Endothelial cell of umbilical vein (primary cell): ENCODE measurements at regions not wholly inside any gene's neighbourhood (a gene's known extent, or its start where the extent isn't known, plus 50 kb on each side); places are given as distances from the start of the nearest gene placed in this dataset.

Source experiments
- BruUV-seq: library from RNA; stranded (reverse); fragments of 400-500 nt; replicated peaks from 2 replicates; lab custom pipeline; 2021; lab: Mats Ljungman, UMichigan
- CTCF ChIA-PET: fragments of 300-600, 350-600 bp; sonication (Branson Sonifier 250); formaldehyde crosslinking; loops from one replicate; lab custom pipeline; 2021; ENCODE audit warnings: antibody characterized with exemption, inconsistent platforms; lab: Charles Lee
- POLR2A ChIA-PET: fragments of 300-600, 350-600 bp; sonication (Branson Sonifier 250); formaldehyde crosslinking; loops from one replicate; lab custom pipeline; 2021; ENCODE audit warnings: antibody characterized with exemption, inconsistent platforms; lab: Charles Lee
- DNase-seq: peaks from one replicate; pipeline ENCODE4 v3.0.0-alpha.2; 2011; ENCODE audit warnings: low read depth, low spot score
- FAIRE-seq: peaks from 2 replicates; lab custom pipeline; 2011; peaks lifted over from hg19 to GRCh38; lab: Jason Lieb, UNC
- H2AFZ ChIP-seq: 2 replicates; pipeline ENCODE4 v1.6.0; 2012; ENCODE audit warnings: low read depth, low read length, control low read depth, inconsistent platforms
- H3K27ac ChIP-seq: 2 replicates; pipeline ENCODE4 v1.5.1; 2011; ENCODE audit warnings: low read depth, mild to moderate bottlenecking, control low read depth, low read length, moderate library complexity; ENCODE audit not compliant: insufficient read depth
- H3K27me3 ChIP-seq, 2 experiments: 2 replicates each; pipeline versions ENCODE4 v1.6.0 to v1.6.1; 2011; ENCODE audit warnings: low read length in 2 of 2, mixed read lengths in 1 of 2; ENCODE audit not compliant: control insufficient read depth in 2 of 2, insufficient read depth in 2 of 2
- H3K36me3 ChIP-seq, 2 experiments: 2 replicates in 1 of 2; 3 replicates in 1 of 2; pipeline ENCODE4 v1.5.1; 2011; ENCODE audit warnings: low read length in 2 of 2, mild to moderate bottlenecking in 1 of 2, moderate library complexity in 1 of 2; ENCODE audit not compliant: control insufficient read depth in 2 of 2, insufficient read depth in 2 of 2; ENCODE audit errors: extremely low read depth in 1 of 2
- H3K4me1 ChIP-seq: 3 replicates; pipeline ENCODE4 v1.5.1; 2011; ENCODE audit warnings: mild to moderate bottlenecking, low read length; ENCODE audit not compliant: control insufficient read depth, insufficient read depth; ENCODE audit errors: extremely low read depth
- H3K4me2 ChIP-seq: 2 replicates; pipeline ENCODE4 v1.6.1; 2011; ENCODE audit warnings: low read length, control low read depth, mixed read lengths; ENCODE audit not compliant: insufficient read depth
- H3K4me3 ChIP-seq, 3 experiments: fragments of 200-600 bp in 1 of 3; sonication (generic), shearing (Covaris generic) in 1 of 3; replicated peaks in 1 of 3; 2 replicates each; pipeline ENCODE4 v1.5.1; 2011 to 2016; ENCODE audit warnings: control low read depth in 3 of 3, low read length in 3 of 3, mild to moderate bottlenecking in 2 of 3, inconsistent platforms in 1 of 3, low read depth in 1 of 3, moderate library complexity in 1 of 3; ENCODE audit not compliant: insufficient read depth in 1 of 3
- H3K79me2 ChIP-seq: 2 replicates; pipeline ENCODE4 v1.6.0; 2012; ENCODE audit warnings: low read length, inconsistent platforms; ENCODE audit not compliant: control insufficient read depth, insufficient read depth
- H3K9ac ChIP-seq: replicated peaks from 2 replicates; pipeline ENCODE3; 2011; ENCODE audit warnings: low read length, control low read depth; ENCODE audit not compliant: insufficient read depth; ENCODE audit errors: extremely low read depth
- H3K9me1 ChIP-seq: replicated peaks from 3 replicates; pipeline ENCODE4 v1.6.0; 2011; ENCODE audit warnings: mild to moderate bottlenecking, low read length; ENCODE audit not compliant: control insufficient read depth, insufficient read depth; ENCODE audit errors: extremely low read depth
- H3K9me3 ChIP-seq: replicated peaks from 2 replicates; pipeline ENCODE4 v1.5.1; 2012; ENCODE audit warnings: low read length, inconsistent platforms; ENCODE audit not compliant: control insufficient read depth, insufficient read depth
- H4K20me1 ChIP-seq: replicated peaks from 2 replicates; pipeline ENCODE3; 2011; ENCODE audit warnings: mild to moderate bottlenecking, low read length; ENCODE audit not compliant: control insufficient read depth, insufficient read depth; ENCODE audit errors: extremely low read depth
- EZH2 ChIP-seq: IDR thresholded peaks from 2 replicates; pipeline ENCODE4 v1.6.1; 2012; ENCODE audit warnings: borderline replicate concordance, low read depth, mild to moderate bottlenecking, moderate library complexity, low read length, inconsistent platforms; ENCODE audit not compliant: severe bottlenecking
- FOS ChIP-seq: IDR thresholded peaks from 2 replicates; pipeline ENCODE4 v1.6.1; 2011; ENCODE audit warnings: mild to moderate bottlenecking, low read length, moderate library complexity, borderline replicate concordance; ENCODE audit not compliant: insufficient read depth
- GATA2 ChIP-seq: IDR thresholded peaks from 2 replicates; pipeline ENCODE4 v1.7.0; 2011; ENCODE audit warnings: low read depth, mild to moderate bottlenecking, moderate library complexity, mixed read lengths, low read length; ENCODE audit not compliant: insufficient read length, insufficient read depth
- JUN ChIP-seq: IDR thresholded peaks from 2 replicates; pipeline ENCODE4 v1.6.1; 2011; ENCODE audit warnings: borderline replicate concordance, low read depth; ENCODE audit not compliant: insufficient read length, insufficient read depth
- MYC ChIP-seq: IDR thresholded peaks from one replicate; pipeline ENCODE4 v1.6.1; 2011; ENCODE audit warnings: mild to moderate bottlenecking, low read depth, low read length
- POLR2A ChIP-seq: IDR thresholded peaks from 2 replicates; pipeline ENCODE4 v1.6.1; 2012; ENCODE audit warnings: low read depth, mild to moderate bottlenecking, control low read depth, low read length
- POLR2AphosphoS5 ChIP-seq: IDR thresholded peaks from 2 replicates; pipeline ENCODE4 v1.6.1; 2012; ENCODE audit warnings: low read depth, mild to moderate bottlenecking, control low read depth, low read length, moderate library complexity; ENCODE audit not compliant: insufficient read depth
- dilution Hi-C: fragments of 300-500 bp; cut with MboI; formaldehyde crosslinking; loops from one replicate; pipeline ENCODE4 v1.15.0; 2019; ENCODE audit warnings: low sequenced_read_pairs; ENCODE audit not compliant: extremely low pct_ligation_motif_present
- intact Hi-C: fragments of 100-400 bp; cut with micrococcal nuclease; formaldehyde crosslinking; loops from one replicate; pipeline ENCODE4 v1.10.0; 2022
- TF ChIP-seq, protein P1 (sequence below), 2 donors: IDR thresholded peaks; 1 replicate in 1 of 2; 2 replicates in 1 of 2; pipeline ENCODE4 v1.5.1; 2011; ENCODE audit warnings: low read length in 2 of 2, mild to moderate bottlenecking in 2 of 2, moderate library complexity in 2 of 2, control low read depth in 1 of 2, inconsistent platforms in 1 of 2, low read depth in 1 of 2; ENCODE audit not compliant: insufficient read depth in 1 of 2; ENCODE audit errors: extremely low read depth in 1 of 2

DNA sequence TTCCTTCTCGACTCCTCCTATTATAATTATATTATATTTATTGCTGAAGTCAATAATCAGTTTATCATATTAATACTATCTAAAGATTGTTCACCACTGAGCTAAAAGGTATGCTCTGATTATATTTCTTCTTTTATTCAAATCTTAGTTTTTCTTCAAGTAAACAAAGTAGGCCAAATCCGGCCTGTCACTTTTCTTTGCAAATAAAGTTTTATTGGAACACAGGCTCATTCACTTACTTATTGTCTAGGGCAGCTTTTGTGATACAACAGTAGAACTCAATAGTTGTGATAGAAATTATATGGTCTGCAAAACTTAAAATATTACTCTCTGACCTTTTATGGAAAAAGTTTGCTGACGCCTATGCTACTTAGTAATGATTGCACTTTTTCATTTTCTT, 92.4 kb upstream of the DNAJC19 start:
- dilution Hi-C loops (no loop called here), intact Hi-C loops (no loop called here)
- H3K9me1 ChIP-seq, result no peaks in the 10 kb centered on the region
- no peak overlapping the region for H3K4me2 ChIP-seq
- ChIA-PET CTCF (no interaction called here), POLR2A (no interaction called here)
- no peaks in the 10 kb centered on the region for H4K20me1 ChIP-seq
- no peak overlapping the region for H3K27ac ChIP-seq
- no peaks in the 10 kb centered on the region for H3K9me3 ChIP-seq
- H3K79me2 ChIP-seq, result no peaks in the 10 kb centered on the region
- BruUV-seq, result no TSS peak
- TF ChIP-seq POLR2AphosphoS5, result no peak
- TF ChIP-seq, protein P1, sequence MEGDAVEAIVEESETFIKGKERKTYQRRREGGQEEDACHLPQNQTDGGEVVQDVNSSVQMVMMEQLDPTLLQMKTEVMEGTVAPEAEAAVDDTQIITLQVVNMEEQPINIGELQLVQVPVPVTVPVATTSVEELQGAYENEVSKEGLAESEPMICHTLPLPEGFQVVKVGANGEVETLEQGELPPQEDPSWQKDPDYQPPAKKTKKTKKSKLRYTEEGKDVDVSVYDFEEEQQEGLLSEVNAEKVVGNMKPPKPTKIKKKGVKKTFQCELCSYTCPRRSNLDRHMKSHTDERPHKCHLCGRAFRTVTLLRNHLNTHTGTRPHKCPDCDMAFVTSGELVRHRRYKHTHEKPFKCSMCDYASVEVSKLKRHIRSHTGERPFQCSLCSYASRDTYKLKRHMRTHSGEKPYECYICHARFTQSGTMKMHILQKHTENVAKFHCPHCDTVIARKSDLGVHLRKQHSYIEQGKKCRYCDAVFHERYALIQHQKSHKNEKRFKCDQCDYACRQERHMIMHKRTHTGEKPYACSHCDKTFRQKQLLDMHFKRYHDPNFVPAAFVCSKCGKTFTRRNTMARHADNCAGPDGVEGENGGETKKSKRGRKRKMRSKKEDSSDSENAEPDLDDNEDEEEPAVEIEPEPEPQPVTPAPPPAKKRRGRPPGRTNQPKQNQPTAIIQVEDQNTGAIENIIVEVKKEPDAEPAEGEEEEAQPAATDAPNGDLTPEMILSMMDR (IDR thresholded peaks at IDR 0.05; ENCODE audit: extremely low read depth in 1 of 2, insufficient read depth in 1 of 2, low read depth in 1 of 2, low read length in 2 of 2), result no peak
- TF ChIP-seq EZH2, result no peak
- no peak for TF ChIP-seq JUN
- no peak for TF ChIP-seq POLR2A
- TF ChIP-seq MYC, result no peak
- TF ChIP-seq GATA2, result no peak
- no peak for TF ChIP-seq FOS
- DNase-seq (no peak), FAIRE-seq (no peak)
- H3K27me3 ChIP-seq, result no peaks in the 10 kb centered on the region
- H3K9ac ChIP-seq, result no peak overlapping the region
- no peaks in the 10 kb centered on the region for H3K36me3 ChIP-seq
- H3K4me1 ChIP-seq, result no peaks in the 10 kb centered on the region
- H3K4me3 ChIP-seq, result no peak overlapping the region
- H2AFZ ChIP-seq, result no peak overlapping the region
